ENCODE measurements at regions not wholly inside any gene's neighbourhood (a gene's known extent, or its start where the extent isn't known, plus 50 kb on each side); places are given as distances from the start of the nearest gene placed in this dataset.

- TF ChIP-seq CTCF (optimal IDR thresholded peaks at IDR 0.05 in 1 of 3, IDR thresholded peaks at IDR 0.05 in 1 of 3, conservative IDR thresholded peaks at IDR 0.05 in 1 of 3; ENCODE audit: extremely low read depth in 1 of 3, insufficient read depth in 2 of 3, low read length in 3 of 3) (no peak), EZH2 (IDR thresholded peaks at IDR 0.05; ENCODE audit: low read length) (no peak)
Observed at GRCh38 chr9:116081435-116082115, 72.0 kb upstream of the PAPPA start.
